ENCODE measurements at regions not wholly inside any gene's neighbourhood (a gene's known extent, or its start where the extent isn't known, plus 50 kb on each side); places are given as distances from the start of the nearest gene placed in this dataset.
"Not testable (repeated sequence)": the region's sequence is repeated elsewhere in the genome, so short reads cannot be mapped to it uniquely, and the experiment has no call there.

GRCh38 chr17:72566671-72567484 is 446.1 kb downstream of the SOX9 start:
- no peak for DNase-seq

GRCh38 chr17:72567774-72568173 is 447.0 kb downstream of the SOX9 start:
- DNase-seq: no peak

DNA sequence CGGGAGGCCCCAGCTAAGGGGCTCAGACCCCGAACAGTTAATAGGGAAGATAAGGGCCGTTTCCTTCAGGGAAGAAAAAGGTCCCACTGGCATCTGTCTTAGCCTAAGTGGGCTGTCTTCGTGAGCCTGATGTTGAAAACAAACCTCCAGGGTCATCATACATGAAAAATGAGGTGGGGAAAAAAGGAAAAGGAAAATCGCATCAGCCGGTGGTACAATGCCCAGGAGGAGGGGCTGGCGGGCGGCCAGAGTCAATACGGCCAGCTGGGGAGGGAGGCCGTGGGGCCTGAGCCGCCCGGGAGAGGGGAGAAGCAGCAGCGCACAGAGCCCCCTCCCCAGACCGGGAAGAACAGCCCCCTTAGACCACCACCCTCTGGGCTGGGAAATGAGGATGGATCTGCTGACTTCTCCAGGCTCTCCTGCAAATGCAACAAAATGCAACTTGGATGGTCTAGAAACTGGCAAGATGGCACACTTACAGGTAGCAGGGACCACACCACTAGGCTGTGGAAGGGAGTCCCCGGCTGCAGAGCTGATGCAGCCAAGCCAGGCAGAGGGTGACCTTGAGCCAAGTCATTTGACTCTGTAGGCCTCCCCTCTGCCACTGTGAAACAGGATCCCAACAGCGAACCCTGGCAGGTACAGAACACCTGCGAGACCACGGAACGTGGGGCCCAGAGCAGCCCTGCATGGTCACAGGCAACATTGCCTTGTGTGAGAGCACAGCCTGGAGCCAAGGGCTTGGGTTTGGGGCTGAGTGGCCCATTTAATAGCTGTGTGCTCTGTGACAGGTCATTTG is 448.5 kb downstream of the SOX9 start:
- DNase-seq: no peak

DNA sequence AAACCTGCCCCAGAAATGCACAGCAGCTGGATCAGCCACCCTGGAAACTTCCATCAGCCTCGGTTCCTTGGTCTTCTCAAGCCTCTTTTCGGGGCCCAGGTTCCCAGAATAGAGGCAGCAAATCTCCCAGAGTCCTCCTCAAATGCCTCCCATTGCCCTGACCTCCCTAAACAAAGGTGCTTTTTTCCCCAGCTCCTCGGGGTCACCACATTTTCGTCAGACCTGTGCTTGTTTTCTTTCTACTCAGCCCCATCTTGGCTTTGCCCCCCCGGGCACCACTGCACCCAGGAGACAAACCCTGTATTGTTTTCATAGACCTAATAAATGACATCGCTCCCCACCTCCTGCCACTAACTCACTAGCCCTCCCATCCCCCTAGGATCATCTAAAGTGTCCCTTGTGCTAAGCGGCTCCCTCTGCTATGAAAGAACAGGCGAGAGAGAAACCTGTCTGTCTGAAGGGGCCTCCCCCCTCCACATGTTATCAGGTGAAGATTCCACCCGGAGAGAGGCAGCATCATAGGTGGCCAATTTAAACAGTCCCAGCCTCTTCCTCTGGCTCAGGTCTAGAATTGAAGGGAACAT is 451.1 kb downstream of the SOX9 start:
- DNase-seq: no peak

GRCh38 chr17:72572604-72573491 is 452.0 kb downstream of the SOX9 start:
- DNase-seq: no peak

- DNase-seq: not testable (repeated sequence)
Observed at GRCh38 chr17:72573492-72573801, 452.6 kb downstream of the SOX9 start.

- DNase-seq: no peak
Observed at GRCh38 chr17:72574675-72575510, 454.1 kb downstream of the SOX9 start.

DNA sequence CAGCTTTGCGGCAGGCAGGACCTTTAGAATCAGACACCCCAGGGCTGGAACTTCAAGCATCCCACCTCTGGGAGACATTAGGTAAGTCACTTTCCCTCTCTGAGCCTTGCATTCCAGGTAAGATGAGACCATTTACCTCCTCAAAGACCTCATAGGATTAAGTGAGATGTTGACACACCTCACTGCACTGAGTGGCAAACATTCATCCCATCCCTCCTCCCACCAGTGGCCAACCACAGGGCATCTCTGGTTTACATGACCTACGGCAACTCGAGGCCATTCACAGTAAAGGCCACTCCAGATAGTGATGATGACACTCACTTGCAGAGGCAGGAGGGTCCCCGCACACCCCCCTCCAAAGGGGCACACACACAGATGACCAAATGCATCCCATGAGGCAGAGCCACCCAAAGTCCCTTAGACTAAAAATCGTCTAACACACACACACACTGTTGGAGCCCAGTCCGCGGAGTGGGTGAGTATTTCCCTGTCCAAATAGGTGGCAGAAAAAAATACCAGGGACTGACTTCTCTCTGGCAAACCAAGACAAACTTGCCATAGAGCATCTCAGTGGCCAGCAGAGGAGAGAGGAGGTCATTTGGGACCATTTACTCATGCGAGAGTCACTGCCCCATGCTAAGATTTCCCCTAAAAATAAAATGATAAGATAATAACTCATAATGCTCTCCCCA is 454.9 kb downstream of the SOX9 start:
- DNase-seq: no peak

DNA sequence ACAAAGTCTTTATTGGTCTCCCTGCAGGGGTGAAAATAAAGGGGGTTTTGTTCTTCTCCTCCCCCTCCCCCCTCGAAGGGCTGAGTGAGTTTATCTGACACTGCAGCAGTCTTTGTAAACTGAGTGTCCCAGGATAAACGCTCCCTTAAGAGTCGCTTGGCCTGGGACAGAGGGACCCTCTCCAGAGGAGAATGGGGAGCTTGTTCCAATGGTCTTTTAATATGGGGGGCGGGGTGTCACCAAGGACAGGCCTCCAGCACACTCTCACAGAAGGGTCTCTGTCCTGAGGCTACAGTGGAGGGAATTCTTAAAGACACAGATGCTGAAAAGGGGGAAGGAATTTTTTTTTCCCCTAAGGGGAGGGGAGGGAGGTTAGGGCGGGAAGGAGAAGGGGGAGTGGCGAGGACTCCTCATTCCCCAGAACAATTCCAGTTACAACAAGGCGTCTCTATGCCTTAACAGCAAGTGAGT is 455.5 kb downstream of the SOX9 start:
- DNase-seq: no peak

GRCh38 chr17:72578817-72579470 is 458.1 kb downstream of the SOX9 start:
- no peak for DNase-seq

GRCh38 chr17:72579990-72580320 is 459.1 kb downstream of the SOX9 start:
- no peak for DNase-seq

DNA sequence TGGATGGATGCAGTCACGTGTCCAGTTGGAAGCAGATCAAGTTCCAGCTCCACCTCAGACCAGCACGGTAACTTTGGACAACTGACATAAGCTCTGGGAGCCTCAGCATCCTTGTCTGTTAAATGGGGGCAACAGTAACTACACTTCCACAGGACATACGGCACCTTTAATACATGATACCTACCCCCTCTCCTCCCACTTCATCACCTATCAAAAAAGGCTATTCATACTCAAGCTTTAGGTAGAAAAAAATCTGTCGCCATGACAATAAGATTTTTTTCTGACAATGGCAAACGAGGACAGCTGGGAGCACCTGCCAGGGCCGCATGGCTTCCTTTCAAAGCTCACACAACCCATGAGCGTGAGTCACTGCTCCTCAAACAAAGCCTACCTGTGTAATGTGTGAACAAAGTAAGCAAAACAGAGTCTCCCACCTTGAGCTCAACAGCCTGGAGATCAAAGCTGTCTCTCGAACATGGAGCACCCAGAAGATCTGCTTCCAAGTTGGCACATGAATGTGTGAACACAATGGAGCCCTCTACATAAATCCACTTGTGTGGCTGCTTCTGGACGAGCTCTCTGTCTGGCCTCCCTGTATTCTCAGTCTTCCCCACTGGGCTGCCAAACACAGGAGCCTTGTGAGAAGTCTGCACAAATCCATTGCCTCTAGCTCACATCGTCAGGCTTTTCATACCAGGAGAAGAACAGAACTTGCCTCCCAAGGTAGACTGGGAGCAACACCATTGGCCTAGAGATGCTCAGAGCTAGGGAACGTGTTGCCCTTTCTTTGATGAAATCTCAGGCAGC is 459.7 kb downstream of the SOX9 start:
- DNase-seq: no peak

DNA sequence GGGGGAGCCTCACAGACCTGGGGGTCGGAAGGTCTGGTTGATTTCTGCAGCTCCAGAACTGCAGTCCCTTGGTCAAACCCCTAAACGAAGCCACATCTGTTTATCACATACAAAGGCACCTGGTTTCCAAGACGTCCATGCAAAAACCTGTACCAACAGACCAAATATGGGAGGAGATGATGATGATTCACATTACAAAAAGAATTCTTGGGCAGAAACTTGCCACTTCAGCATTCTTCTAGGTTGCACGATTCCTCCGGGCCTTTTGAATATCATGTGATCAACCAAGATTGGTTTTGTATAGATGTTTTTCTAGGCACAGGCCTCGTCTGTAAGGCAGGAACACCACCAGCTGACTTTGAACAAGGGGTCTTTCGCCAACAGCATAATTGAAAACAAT is 466.3 kb downstream of the SOX9 start:
- DNase-seq: no peak

DNA sequence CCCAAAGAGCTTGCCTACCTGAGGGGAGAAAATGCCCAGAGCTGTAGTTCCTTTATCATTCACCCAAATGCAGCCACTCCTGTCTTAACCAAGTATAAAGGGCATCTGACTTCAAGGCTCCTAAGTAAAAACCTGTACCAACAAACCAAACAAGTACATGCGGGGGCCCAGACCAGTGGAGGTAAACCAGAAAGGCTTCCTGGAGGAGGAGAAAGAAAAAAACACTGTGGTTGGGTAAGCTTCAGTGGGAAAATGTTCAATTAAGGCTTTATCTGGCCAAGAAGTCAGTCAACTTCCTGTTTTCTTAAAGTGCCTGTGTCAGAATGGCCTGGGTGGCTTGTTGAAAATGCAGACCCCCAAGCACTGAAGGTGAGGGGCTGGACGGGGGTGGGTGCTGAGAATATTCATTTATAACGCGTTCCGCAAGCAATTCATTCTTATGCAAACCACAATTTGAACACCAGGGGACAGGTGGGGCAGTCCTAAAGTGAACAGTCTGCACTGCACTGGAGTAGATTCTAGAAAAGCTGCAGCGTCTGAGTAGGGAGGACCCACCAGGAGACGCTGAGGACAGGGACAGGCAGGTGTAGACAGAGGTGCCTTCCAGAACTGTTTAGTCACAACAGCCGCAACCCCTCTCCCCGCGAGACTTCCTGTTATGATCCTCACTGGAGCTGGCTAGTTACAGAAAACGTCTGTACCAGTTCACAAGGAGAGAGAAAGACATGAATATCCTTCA is 467.1 kb downstream of the SOX9 start:
- DNase-seq: no peak

- DNase-seq: no peak
Observed at GRCh38 chr17:72588561-72588960, 467.7 kb downstream of the SOX9 start.

GRCh38 chr17:72588961-72589360 is 468.1 kb downstream of the SOX9 start:
- no peak for DNase-seq

DNA sequence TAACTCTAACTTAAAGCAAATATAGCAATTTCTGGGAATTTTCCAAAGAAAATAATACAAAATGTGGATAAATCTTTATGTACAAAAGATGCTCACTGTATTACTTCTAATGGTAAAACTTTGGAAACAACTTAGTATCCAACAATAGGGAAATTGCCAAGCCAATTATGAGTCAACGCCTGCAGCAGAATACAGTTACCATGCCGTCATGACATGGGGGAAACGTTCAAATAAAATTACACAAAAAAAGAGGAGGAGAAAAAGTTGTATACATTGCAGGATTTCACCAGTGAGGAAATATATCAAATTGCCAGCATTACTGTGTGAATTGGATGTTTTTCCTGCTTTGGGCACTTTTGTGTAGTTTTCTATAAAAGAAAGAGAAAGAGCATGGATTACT is 469.6 kb downstream of the SOX9 start:
- no peak for DNase-seq

DNA sequence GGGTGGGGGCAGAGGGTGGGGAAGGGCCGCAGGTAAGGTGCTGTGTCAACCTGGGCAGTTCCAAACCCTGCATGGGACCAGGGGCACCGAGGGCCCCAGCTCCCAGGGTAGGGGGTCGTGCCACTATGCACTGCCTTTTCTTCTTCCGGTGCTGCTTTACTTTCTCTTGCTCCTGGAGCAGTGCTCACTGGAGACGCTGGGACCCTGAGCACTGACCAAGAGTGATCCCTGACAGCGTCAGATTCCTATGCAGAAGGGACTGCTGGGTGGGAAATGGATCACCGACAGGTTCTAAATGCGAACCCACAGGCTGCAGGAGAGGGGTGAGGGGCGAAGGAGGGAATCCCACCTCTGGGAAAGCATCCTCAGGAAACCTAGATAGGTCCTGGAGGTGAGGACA is 470.1 kb downstream of the SOX9 start:
- DNase-seq: no peak

Measured in activated CD4-positive, CD25-positive, alpha-beta regulatory T cell treated with anti-CD3 and anti-CD28 coated beads, Interleukin-2, amount 50 U/mL, for 72 hours (primary cell).